HL-60 (cell line): ENCODE measurements at regions not wholly inside any gene's neighbourhood (a gene's known extent, or its start where the extent isn't known, plus 50 kb on each side); places are given as distances from the start of the nearest gene placed in this dataset.

Experiments used
- CTCF ChIP-seq: IDR thresholded peaks from one replicate; pipeline ENCODE4 v1.5.1; 2011; ENCODE audit warnings: low read length, control low read depth, inconsistent platforms; ENCODE audit not compliant: insufficient read depth
- GABPA ChIP-seq: IDR thresholded peaks from 2 replicates; pipeline ENCODE4 v1.6.1; 2012; ENCODE audit warnings: low read depth
- POLR2AphosphoS5 ChIP-seq: IDR thresholded peaks from 2 replicates; pipeline ENCODE4 v1.6.1; 2012; ENCODE audit warnings: low read depth

DNA sequence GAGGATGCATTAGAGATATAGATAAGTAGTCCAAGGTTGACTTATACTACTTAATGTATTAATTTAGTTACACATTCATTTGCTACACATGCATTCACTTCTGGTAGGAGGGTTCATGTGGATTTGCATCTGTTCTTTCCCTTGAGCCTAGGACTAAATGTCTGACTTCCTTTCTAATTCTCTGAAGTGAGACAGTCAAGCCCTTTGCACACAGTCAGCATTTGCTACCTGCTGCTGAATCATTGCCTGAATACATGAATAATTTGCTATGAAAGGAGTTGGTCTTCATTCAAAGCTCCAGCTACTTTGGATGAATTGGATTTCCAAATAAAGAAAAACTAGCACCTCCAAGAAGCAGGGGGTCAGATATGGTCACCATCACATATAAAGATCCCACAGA is 154.8 kb upstream of the DAB1 start:
- TF ChIP-seq GABPA: no peak
- TF ChIP-seq CTCF: no peak
- no peak for TF ChIP-seq POLR2AphosphoS5
